ENCODE measurements at regions not wholly inside any gene's neighbourhood (a gene's known extent, or its start where the extent isn't known, plus 50 kb on each side); places are given as distances from the start of the nearest gene placed in this dataset.

GRCh38 chr5:93087326-93087725 is 493.7 kb downstream of the NR2F1-AS1 start:
- DNase-seq (ENCODE audit: low read depth) = no peak
- POLR2A ChIA-PET = no interaction called here
- no peak overlapping the region for H3K4me3 ChIP-seq (ENCODE audit: low read depth, low read length)
- no peaks in the 10 kb centered on the region for H3K36me3 ChIP-seq (ENCODE audit: control insufficient read depth, insufficient read depth, low read length)
- TF ChIP-seq CTCF (IDR thresholded peaks at IDR 0.05; ENCODE audit: insufficient read depth, low read depth, low read length) = no peak
- no peaks in the 10 kb centered on the region for H3K27me3 ChIP-seq (ENCODE audit: control insufficient read depth, insufficient read depth, low read length)
- CTCF ChIA-PET = interaction anchor here (2.3 kb wide), 1 partner anchor 10 kb away, joined by 8 read pairs; no protein-coding TSS in a partner anchor

- CTCF ChIA-PET = no interaction called here
- no peak for DNase-seq (ENCODE audit: low read depth)
These were observed 498.0 kb downstream of the NR2F1-AS1 start for GRCh38 chr5:93082981-93083380.

DNA sequence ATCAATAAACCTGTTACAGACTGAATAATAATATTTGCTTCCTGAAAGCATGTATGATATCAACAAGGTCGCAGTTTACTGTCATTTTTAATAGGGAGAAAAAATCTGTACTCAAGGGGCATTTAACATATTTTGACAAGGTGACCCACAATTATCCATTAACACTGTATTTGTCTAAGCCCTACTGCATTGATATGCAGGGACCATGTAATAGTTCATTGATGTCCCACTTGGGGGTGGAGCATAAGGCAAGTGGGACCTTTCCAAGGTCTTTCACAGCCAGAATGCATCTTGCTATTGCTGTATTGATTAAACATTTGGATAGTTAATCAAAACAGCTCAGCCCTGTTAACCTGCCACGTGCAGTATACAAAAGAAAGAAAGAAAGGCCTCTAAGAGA is 502.0 kb downstream of the NR2F1-AS1 start:
- no peaks in the 10 kb centered on the region for H3K36me3 ChIP-seq (ENCODE audit: control insufficient read depth, insufficient read depth, low read length)
- DNase-seq (ENCODE audit: low read depth) = no peak
- ChIA-PET CTCF (no interaction called here), POLR2A (no interaction called here)
- no peaks in the 10 kb centered on the region for H3K27me3 ChIP-seq (ENCODE audit: control insufficient read depth, insufficient read depth, low read length)
- no peak overlapping the region for H3K4me3 ChIP-seq (ENCODE audit: low read depth, low read length)
- TF ChIP-seq CTCF (IDR thresholded peaks at IDR 0.05; ENCODE audit: insufficient read depth, low read depth, low read length) = no peak

More at GRCh38 chr5:93082981-93083380, 498.0 kb downstream of the NR2F1-AS1 start:
- Histone ChIP-seq H3K4me3 (ENCODE audit: low read depth, low read length) (no peak overlapping the region), H3K36me3 (ENCODE audit: control insufficient read depth, insufficient read depth, low read length) (no peaks in the 10 kb centered on the region), H3K27me3 (ENCODE audit: control insufficient read depth, insufficient read depth, low read length) (no peaks in the 10 kb centered on the region)
- POLR2A ChIA-PET = no interaction called here
- no peak for TF ChIP-seq CTCF (IDR thresholded peaks at IDR 0.05; ENCODE audit: insufficient read depth, low read depth, low read length)

GRCh38 chr5:93078082-93079038 is 502.7 kb downstream of the NR2F1-AS1 start:
- POLR2A ChIA-PET = no interaction called here
- CTCF ChIA-PET = interaction anchor here (0.6 kb wide), 1 partner anchor 24 kb away, joined by 3 read pairs; no protein-coding TSS in a partner anchor
- no peak overlapping the region for H3K4me3 ChIP-seq (ENCODE audit: low read depth, low read length)
- H3K36me3 ChIP-seq (ENCODE audit: control insufficient read depth, insufficient read depth, low read length) = no peaks in the 10 kb centered on the region
- peak; percentile 95 for DNase-seq (ENCODE audit: low read depth)
- no peaks in the 10 kb centered on the region for H3K27me3 ChIP-seq (ENCODE audit: control insufficient read depth, insufficient read depth, low read length)
- TF ChIP-seq CTCF (IDR thresholded peaks at IDR 0.05; ENCODE audit: insufficient read depth, low read depth, low read length) = no peak

DNA sequence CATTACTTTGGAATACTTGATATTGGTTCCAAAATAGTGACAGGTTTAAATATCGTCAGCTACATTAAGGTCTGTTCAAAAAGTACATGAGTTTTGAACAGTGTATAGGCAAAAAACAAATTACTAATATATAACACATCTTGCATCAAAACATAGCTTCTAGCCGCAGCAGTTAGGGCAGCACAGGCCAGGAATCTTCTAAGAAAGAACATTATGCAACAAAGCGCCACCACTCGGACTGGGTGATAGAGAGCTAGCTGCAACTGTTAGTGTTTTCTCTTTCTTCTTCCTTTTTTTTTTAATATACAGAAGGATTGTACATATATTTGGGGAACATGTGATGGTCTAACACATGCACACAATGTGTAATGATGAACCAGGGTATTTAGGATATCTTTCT is 504.5 kb downstream of the NR2F1-AS1 start:
- CTCF ChIA-PET = interaction anchor here (1.0 kb wide), 1 partner anchor 24 kb away, joined by 3 read pairs; no protein-coding TSS in a partner anchor
- no peak overlapping the region for H3K4me3 ChIP-seq (ENCODE audit: low read depth, low read length)
- TF ChIP-seq CTCF (IDR thresholded peaks at IDR 0.05; ENCODE audit: insufficient read depth, low read depth, low read length) = no peak
- no peak for DNase-seq (ENCODE audit: low read depth)
- no peaks in the 10 kb centered on the region for H3K27me3 ChIP-seq (ENCODE audit: control insufficient read depth, insufficient read depth, low read length)
- POLR2A ChIA-PET = no interaction called here
- no peaks in the 10 kb centered on the region for H3K36me3 ChIP-seq (ENCODE audit: control insufficient read depth, insufficient read depth, low read length)
